Neural cell (in vitro differentiated cells): ENCODE measurements at regions not wholly inside any gene's neighbourhood (a gene's known extent, or its start where the extent isn't known, plus 50 kb on each side); places are given as distances from the start of the nearest gene placed in this dataset.

Source experiments
- H2AFZ ChIP-seq: fragments of 200-600, 300-800 bp; sonication (generic), shearing (Covaris generic); 2 replicates; pipeline ENCODE4 v1.6.0; 2014; ENCODE audit warnings: low read depth, mild to moderate bottlenecking, antibody characterized with exemption, low read length, moderate library complexity
- H3F3A ChIP-seq: fragments of 200-600 bp; shearing (Covaris generic); 2 replicates; pipeline ENCODE4 v1.6.1; 2016; ENCODE audit warnings: mild to moderate bottlenecking, moderate library complexity, mixed read lengths, antibody characterized with exemption, low read length; ENCODE audit not compliant: insufficient read depth, poor library complexity, severe bottlenecking
- H3K27ac ChIP-seq: fragments of 200-600, 300-800 bp; sonication (generic), shearing (Covaris generic); 2 replicates; pipeline ENCODE4 v1.5.1; 2014; ENCODE audit warnings: mild to moderate bottlenecking, low read length, moderate library complexity
- H3K27me3 ChIP-seq: fragments of 300-800, 200-600 bp; sonication (generic), shearing (Covaris generic); 2 replicates; pipeline ENCODE4 v1.6.0; 2014; ENCODE audit warnings: mild to moderate bottlenecking, low read depth, low read length, moderate library complexity; ENCODE audit not compliant: insufficient read depth
- H3K36me3 ChIP-seq: fragments of 300-800, 200-600 bp; sonication (generic), shearing (Covaris generic); 2 replicates; pipeline ENCODE4 v1.5.1; 2014; ENCODE audit warnings: mild to moderate bottlenecking, antibody characterized with exemption, low read length, moderate library complexity; ENCODE audit not compliant: insufficient read depth
- H3K4me2 ChIP-seq: fragments of 300-800, 200-600 bp; sonication (generic), shearing (Covaris generic); 2 replicates; pipeline ENCODE4 v1.6.0; 2014; ENCODE audit warnings: mild to moderate bottlenecking, low read length
- H3K4me3 ChIP-seq: fragments of 300-800, 200-600 bp; sonication (generic), shearing (Covaris generic); 2 replicates; pipeline ENCODE4 v1.5.1; 2014; ENCODE audit warnings: mild to moderate bottlenecking, low read length, moderate library complexity
- H3K79me2 ChIP-seq: fragments of 200-600 bp; shearing (Covaris generic); replicated peaks from 2 replicates; pipeline ENCODE4 v1.6.0; 2014; ENCODE audit warnings: mild to moderate bottlenecking, low read length, moderate library complexity; ENCODE audit not compliant: insufficient read depth
- H3K9ac ChIP-seq: fragments of 300-800, 200-600 bp; sonication (generic), shearing (Covaris generic); 2 replicates; pipeline ENCODE4 v1.6.1; 2016; ENCODE audit warnings: mild to moderate bottlenecking, low read length, mixed read lengths
- H3K9me2 ChIP-seq: fragments of 200-600 bp; shearing (Covaris generic); 2 replicates; pipeline ENCODE4 v1.6.1; 2016; ENCODE audit warnings: mild to moderate bottlenecking, low read length, mixed read lengths; ENCODE audit not compliant: insufficient read depth
- H3K9me3 ChIP-seq: fragments of 200-600, 300-800 bp; sonication (generic), shearing (Covaris generic); 2 replicates; pipeline ENCODE4 v1.6.1; 2016; ENCODE audit warnings: mild to moderate bottlenecking, mixed run types, low read length, moderate library complexity, mixed read lengths
- H4K20me1 ChIP-seq: fragments of 200-600 bp; shearing (Covaris generic); 2 replicates; pipeline ENCODE4 v1.6.1; 2016; ENCODE audit warnings: mild to moderate bottlenecking, mixed run types; ENCODE audit not compliant: insufficient read depth
- CTCF ChIP-seq: fragments of 450-650 bp; IDR thresholded peaks from 2 replicates; pipeline ENCODE4 v1.5.1; 2014; ENCODE audit warnings: antibody characterized with exemption, mild to moderate bottlenecking, moderate library complexity; ENCODE audit not compliant: poor library complexity, severe bottlenecking
- EP300 ChIP-seq: fragments of 450-650 bp; conservative IDR thresholded peaks from 2 replicates; pipeline ENCODE4 v1.6.1; 2014; ENCODE audit warnings: antibody characterized with exemption, mild to moderate bottlenecking, moderate library complexity; ENCODE audit not compliant: poor library complexity, severe bottlenecking
- EZH2 ChIP-seq: fragments of 200-600, 300-800 bp; shearing (Covaris generic), sonication (generic); IDR thresholded peaks from 2 replicates; pipeline ENCODE4 v1.6.1; 2014; ENCODE audit warnings: antibody characterized with exemption, low read length, borderline replicate concordance, mild to moderate bottlenecking; ENCODE audit not compliant: insufficient read depth, poor library complexity, severe bottlenecking
- MXI1 ChIP-seq: fragments of 450-650 bp; conservative IDR thresholded peaks from 2 replicates; pipeline ENCODE4 v1.6.1; 2014; ENCODE audit warnings: antibody characterized with exemption, mild to moderate bottlenecking; ENCODE audit not compliant: poor library complexity, severe bottlenecking
- POLR2AphosphoS5 ChIP-seq: IDR thresholded peaks from 2 replicates; pipeline ENCODE4 v1.6.1; 2012
- RAD21 ChIP-seq: fragments of 450-650 bp; conservative IDR thresholded peaks from 2 replicates; pipeline ENCODE4 v1.6.1; 2014; ENCODE audit warnings: antibody characterized with exemption, mild to moderate bottlenecking, moderate library complexity
- REST ChIP-seq: IDR thresholded peaks from 2 replicates; pipeline ENCODE4 v1.6.1; 2012; ENCODE audit warnings: borderline replicate concordance
- SMC3 ChIP-seq: fragments of 450-650 bp; conservative IDR thresholded peaks from 2 replicates; pipeline ENCODE4 v1.6.1; 2014; ENCODE audit warnings: antibody characterized with exemption, mild to moderate bottlenecking, moderate library complexity; ENCODE audit not compliant: poor library complexity
- TAF1 ChIP-seq: IDR thresholded peaks from 2 replicates; pipeline ENCODE4 v1.6.1; 2012; ENCODE audit warnings: low read depth

GRCh38 chr21:15592271-15592860, 137.4 kb upstream of the USP25 start:
- Histone ChIP-seq H3K9me2 (no peaks in the 10 kb centered on the region), H2AFZ (no peak overlapping the region), H3K4me3 (no peak overlapping the region), H3K4me2 (no peak overlapping the region), H3K27ac (no peak overlapping the region), H3K79me2 (no peaks in the 10 kb centered on the region), H3F3A (no peaks in the 10 kb centered on the region), H3K9ac (no peak overlapping the region), H3K27me3 (no peaks in the 10 kb centered on the region), H3K9me3 (no peaks in the 10 kb centered on the region), H3K36me3 (no peaks in the 10 kb centered on the region), H4K20me1 (no peaks in the 10 kb centered on the region)
- TF ChIP-seq CTCF (peak; percentile 87), EZH2 (no peak), SMC3 (peak; percentile 95), POLR2AphosphoS5 (no peak), RAD21 (peak; percentile 93), MXI1 (no peak), TAF1 (no peak), EP300 (no peak), REST (no peak)

- H3K9me2 ChIP-seq, result no peaks in the 10 kb centered on the region
- no peak overlapping the region for H3K27ac ChIP-seq
- H3K27me3 ChIP-seq, result no peaks in the 10 kb centered on the region
- H3K9ac ChIP-seq, result no peak overlapping the region
- H3K79me2 ChIP-seq, result no peaks in the 10 kb centered on the region
- H2AFZ ChIP-seq, result no peak overlapping the region
- TF ChIP-seq SMC3, result no peak
- no peak for TF ChIP-seq MXI1
- TF ChIP-seq REST, result no peak
- H3K36me3 ChIP-seq, result no peaks in the 10 kb centered on the region
- H3K4me2 ChIP-seq, result no peak overlapping the region
- H4K20me1 ChIP-seq, result no peaks in the 10 kb centered on the region
- H3K4me3 ChIP-seq, result no peak overlapping the region
- H3K9me3 ChIP-seq, result no peaks in the 10 kb centered on the region
- H3F3A ChIP-seq, result no peaks in the 10 kb centered on the region
These were observed 136.8 kb upstream of the USP25 start for GRCh38 chr21:15592957-15593356.
